ENCODE measurements at regions not wholly inside any gene's neighbourhood (a gene's known extent, or its start where the extent isn't known, plus 50 kb on each side); places are given as distances from the start of the nearest gene placed in this dataset.

- ATAC-seq: no peak
- Histone ChIP-seq H3K4me3 (replicated peaks in 1 of 2; ENCODE audit: low read depth in 1 of 2, low read length in 2 of 2) (no peak overlapping the region), H3K79me2 (ENCODE audit: insufficient read depth, low read length) (no peaks in the 10 kb centered on the region), H3K27ac (ENCODE audit: low read depth, low read length) (no peak overlapping the region), H3K9me2 (ENCODE audit: insufficient read depth) (no peaks in the 10 kb centered on the region), H3K4me1 (ENCODE audit: control insufficient read depth in 1 of 2, insufficient read depth in 2 of 2, low read length in 2 of 2) (no peaks in the 10 kb centered on the region), H2AFZ (ENCODE audit: low read depth, low read length, poor library complexity, severe bottlenecking) (no peak overlapping the region), H3K9me3 (ENCODE audit: control insufficient read depth in 1 of 2, insufficient read depth in 1 of 2, low read depth in 1 of 2, low read length in 2 of 2) (no peaks in the 10 kb centered on the region), H3K36me3 (ENCODE audit: control insufficient read depth in 1 of 2, insufficient read depth in 2 of 2, low read length in 2 of 2) (no peaks in the 10 kb centered on the region), H3K4me2 (ENCODE audit: low read length) (no peak overlapping the region), H4K20me1 (ENCODE audit: insufficient read depth) (no peaks in the 10 kb centered on the region), H3K9ac (ENCODE audit: low read length) (no peak overlapping the region), H3K27me3 (ENCODE audit: insufficient read depth, low read length) (peaks cover 26% of the 10 kb centered on the region)
- POLR2A ChIA-PET: no interaction called here
- no TSS peak for BruUV-seq (replicated peaks)
- intact Hi-C loops (cut with micrococcal nuclease): no loop called here
- DNase-seq (ENCODE audit: low read depth, low spot score): no peak
- CTCF ChIA-PET: no interaction called here
- RAD21 ChIA-PET (ENCODE audit: low non-redundant PET in 1 of 2, low total read pairs in 2 of 2, uncharacterized antibody in 2 of 2, unreplicated experiment in 2 of 2): no interaction called here
- TF ChIP-seq SRF (IDR thresholded peaks at IDR 0.05; ENCODE audit: low read depth): no peak
- no peak for TF ChIP-seq JUND (IDR thresholded peaks at IDR 0.05)
- TF ChIP-seq ZFX (IDR thresholded peaks at IDR 0.05): no peak
- TF ChIP-seq YY1 (IDR thresholded peaks at IDR 0.05; ENCODE audit: extremely low read depth, insufficient replicate concordance, low read depth, low read length): no peak
- no peak for TF ChIP-seq EZH2 (IDR thresholded peaks at IDR 0.05)
- no peak for TF ChIP-seq FOSL1 (IDR thresholded peaks at IDR 0.05; ENCODE audit: low read depth)
- no peak for TF ChIP-seq REST (IDR thresholded peaks at IDR 0.05; ENCODE audit: low read depth)
- no peak for TF ChIP-seq EGR1 (IDR thresholded peaks at IDR 0.05; ENCODE audit: low read depth)
- no peak for TF ChIP-seq ATF3 (IDR thresholded peaks at IDR 0.05)
- TF ChIP-seq EZH2phosphoT487 (IDR thresholded peaks at IDR 0.05; ENCODE audit: borderline replicate concordance): no peak
Measured at GRCh38 chr15:88344786-88345185, 88.2 kb upstream of the NTRK3 start.
